HG02759 (cell line): ENCODE measurements at regions not wholly inside any gene's neighbourhood (a gene's known extent, or its start where the extent isn't known, plus 50 kb on each side); places are given as distances from the start of the nearest gene placed in this dataset.
"Not testable (repeated sequence)": the region's sequence is repeated elsewhere in the genome, so short reads cannot be mapped to it uniquely, and the experiment has no call there.

Experiments
- ATAC-seq: cut with Tn5 transposase; IDR thresholded peaks from one replicate; pipeline ENCODE4 v1.9.1; 2021; ENCODE audit warnings: mild to moderate bottlenecking, moderate library complexity; ENCODE audit not compliant: unreplicated experiment

DNA sequence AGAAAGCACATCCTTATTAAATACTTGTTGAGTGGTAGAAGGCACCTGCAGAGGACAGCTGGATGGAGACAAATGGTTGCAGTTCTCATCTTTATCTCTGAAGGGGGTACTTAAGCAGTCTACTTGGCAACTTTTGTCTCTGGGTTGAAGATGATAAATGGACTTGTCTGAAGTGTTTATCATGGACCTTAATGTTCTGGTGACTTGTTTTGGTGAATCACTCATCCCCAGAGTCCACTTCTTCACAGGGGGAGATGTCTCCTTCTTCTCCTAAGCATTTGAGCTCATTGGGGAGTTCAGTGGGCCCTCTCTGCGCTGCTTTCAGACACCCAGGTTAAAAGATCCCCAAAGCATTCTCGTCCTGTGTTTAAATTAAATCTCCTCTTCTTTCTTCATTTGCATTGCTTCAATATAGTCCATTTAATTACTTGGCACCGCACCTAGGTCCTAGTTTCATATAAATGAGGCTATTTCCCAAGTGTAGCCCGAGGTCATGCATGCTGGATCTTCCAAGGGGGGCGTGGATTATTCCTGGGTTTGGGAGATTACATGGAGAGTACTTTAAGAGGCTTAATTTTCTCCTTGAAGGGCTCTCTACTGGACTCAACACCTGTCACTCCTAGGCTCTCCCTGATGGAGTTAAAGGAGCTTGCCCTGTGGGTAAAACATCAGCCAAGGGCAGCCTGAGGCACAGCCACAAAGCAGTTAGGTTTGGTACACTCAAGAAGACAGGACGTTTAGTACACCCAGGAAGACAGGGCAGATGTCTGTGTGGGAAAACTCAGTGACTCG lies 239.3 kb upstream of the C2CD4B start:
- ATAC-seq, result no peak

DNA sequence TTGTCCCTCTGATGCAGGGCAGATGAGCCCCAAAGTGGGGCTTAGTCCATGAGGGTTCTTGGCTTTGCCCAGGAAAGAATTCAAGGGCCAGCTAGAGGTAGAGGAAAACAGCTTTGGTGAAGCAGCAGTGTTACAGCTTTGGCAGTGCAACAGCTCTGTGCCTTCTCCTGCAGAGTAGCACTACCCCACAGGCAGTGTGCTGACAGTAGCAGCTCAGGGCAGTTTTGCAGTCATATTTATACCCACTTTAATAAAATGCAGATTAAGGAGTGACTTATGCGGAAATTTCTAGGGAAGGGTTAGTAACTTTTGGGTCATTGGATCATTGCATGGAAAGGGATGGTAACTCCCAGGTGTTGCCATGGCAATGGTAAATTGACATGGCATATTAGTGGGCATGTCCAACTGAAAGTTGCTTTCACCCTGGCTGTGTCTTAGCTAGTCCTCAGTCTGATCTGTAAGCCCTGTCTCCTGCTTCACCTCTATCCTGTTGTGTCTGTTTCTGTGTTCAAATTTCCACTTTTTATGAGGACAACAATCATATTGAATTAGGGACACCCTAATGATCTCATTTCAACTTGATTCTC lies 241.3 kb upstream of the C2CD4B start:
- ATAC-seq, result no peak

DNA sequence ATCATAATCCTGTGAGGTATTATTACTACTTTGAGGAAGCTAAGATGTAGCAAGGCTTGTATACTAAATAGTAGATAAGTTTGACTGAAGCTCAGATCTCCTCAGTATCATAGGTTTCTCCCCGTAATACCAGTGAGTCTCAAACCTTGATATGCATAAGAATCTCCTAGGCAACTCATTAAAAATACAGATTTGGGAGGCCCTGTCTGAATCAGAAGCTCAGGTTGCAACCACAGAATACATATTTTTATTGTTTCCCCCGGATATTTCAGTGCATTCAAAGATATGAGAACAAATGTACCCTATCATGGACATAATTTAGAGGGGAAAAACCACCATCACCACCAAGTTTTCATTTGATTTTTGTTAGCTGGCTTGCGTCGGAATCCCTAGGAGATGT lies 242.1 kb upstream of the C2CD4B start:
- ATAC-seq, result no peak

DNA sequence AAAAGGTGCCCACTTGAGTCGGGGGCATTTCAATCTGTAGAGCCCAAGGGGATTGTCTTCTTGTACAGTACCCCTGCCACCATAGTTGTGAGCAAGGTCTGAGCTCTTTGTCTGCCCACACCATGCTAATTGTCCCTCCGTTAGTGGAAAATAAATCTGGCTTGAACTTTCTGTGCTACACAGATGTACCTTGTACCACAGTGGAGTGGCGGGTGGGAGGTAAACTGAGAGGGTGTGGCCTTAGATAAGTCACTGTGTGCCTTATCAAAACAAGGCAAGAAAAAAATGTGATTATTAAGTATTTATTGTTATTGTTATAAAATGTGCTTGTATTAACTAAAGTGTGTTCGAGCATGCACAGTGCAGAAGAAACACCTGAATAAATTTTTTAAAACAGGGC lies 242.9 kb upstream of the C2CD4B start:
- ATAC-seq, result no peak

DNA sequence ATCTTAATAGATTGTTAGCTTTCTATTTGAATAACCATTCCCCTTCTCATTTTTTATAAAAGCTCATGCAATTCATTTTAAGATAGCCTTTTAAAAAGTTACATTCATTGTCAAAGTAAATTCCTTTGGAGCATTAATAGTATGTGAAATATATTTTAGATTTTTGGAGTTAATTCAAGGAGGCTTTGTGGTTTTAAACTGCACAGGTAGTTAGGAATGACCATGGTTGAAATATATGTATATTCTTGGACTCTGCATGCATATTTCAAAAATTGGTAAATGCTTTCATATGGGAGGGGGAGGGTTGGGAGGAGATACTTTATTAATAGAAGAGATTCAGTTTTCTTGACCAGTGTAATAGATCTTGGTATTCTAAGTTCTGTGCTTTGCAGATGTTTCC lies 244.4 kb upstream of the C2CD4B start:
- no peak for ATAC-seq

DNA sequence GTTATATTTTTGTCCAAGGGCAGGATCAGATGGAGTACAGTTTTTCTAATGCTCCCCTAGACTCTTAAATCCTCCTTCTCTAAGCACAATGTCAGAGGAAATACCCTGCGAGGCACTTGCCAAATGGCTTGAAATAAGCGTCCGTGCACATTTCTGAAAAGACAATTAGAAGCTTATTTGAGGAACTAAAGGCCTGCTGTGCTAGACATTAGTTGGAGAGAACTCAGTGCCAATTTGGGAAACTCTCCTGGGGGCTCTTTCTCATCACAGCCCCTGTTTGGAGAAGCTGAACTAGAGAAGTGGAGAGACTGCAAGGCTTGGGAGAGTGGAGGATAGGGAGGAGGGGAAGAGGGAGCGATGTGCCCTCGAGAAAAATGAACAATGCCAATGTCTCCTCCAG lies 247.6 kb upstream of the C2CD4B start:
- ATAC-seq, result no peak

DNA sequence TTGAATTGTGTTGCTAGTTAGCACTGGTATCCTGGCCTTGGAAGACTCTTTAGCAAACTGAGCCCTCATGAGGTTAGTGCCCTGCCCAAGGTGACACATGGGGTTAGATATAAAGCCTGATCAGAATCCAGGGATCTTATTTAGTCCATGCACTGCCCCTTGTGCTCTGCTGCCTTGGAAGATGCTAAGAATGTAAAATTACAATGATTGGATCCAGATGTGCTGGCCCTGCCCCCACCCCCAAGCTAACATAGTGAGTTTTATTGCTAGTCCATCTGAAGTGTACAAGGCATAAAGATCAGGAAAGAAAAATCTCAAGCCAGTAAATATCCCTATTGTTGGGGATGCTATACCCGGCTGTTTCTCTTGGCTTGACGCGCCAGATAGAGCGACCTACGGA lies 248.1 kb upstream of the C2CD4B start:
- ATAC-seq, result no peak

DNA sequence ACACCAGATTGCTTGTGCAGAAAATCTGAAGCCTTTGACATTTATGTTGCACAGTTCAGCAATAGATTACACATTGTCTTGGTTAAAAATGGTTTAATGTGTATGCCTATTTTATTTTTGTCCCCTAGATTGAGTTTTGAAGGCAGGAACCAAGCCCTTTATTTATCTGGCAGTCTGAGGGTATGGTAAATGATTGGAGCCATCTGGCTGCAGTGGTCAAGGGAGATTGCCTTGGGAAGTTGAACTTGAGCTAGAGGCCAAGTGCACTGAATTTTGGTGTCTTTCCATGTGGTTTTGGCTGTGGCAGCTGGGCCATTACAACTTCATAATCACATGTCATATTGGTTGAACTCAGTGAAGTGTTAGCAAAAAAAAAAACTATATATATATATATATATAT lies 248.7 kb upstream of the C2CD4B start:
- ATAC-seq, result no peak

DNA sequence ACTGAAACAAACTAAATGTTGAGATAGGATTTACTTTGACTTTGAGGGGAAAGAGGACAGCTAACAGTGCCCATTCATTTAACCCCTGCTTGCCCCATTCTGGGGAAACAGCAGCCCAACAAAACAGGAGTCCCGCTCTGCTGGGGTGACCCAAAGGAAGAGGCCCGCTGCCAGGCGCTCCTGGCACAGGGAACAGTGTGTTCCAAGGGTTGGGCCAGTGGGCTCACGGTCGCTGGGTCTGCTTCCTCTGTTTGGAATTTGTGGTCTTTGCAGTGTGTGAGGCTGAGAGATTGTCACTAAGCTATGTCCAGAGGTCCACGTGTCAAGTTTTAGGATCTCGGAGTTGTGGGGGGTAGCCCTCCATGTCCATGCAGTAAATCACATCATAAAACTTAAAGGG lies 250.4 kb upstream of the C2CD4B start:
- no peak for ATAC-seq

DNA sequence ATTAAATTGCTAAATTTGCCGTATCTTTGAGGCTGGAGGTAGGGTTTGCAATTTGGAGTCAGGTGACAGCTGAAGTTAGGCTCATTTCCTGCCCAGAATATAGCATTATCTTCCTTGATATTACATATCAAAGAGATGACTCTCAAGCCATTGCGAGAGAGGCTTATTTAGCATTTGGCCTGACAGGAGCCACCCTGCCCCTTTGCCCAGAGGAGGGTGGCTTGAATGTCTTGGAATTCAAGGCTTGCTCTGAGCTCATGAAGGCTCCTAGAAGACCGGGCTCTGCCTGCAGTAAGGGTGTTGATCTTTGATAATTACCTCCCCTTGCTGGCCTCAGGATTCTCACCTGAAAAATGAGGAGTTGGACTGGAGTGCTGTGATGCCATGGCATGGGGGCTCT lies 251.4 kb upstream of the C2CD4B start:
- ATAC-seq, result no peak

DNA sequence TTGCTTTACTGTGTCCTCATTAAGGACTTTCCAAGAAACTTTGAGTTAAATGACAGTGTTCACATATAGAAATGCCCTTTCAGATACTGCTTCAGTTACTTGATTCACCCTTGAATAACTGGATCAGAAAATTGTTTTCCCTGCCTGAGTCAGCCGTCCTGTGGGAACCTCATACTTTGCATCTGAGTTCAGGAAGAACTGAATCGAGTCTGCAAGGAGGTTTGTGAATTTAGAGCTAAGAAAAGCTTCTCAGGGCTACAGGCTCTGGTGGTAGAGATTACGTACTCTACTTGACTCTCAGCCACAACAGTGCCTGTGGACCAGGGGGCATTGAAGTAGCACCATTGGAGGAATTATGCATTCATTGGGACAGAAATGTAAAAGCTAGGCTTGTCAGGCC lies 252.4 kb upstream of the C2CD4B start:
- ATAC-seq, result no peak

DNA sequence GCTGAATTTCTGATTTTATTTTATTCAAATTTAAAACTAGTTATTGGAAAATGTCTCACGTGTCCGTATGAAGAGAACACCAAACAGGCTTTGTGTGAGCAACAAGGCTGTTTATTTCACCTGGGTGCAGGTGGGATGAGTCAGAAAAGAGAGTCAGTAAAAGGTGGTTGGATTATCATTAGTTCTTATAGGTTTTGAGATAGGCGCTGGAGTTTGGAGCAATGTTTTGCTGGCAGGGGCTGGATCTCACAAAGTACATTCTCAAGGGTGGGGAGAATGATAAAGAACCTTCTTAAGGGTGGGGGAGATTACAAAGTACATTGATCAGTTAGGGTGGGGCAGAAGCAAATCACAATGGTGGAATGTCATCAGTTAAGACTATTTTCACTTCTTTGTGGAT lies 253.4 kb upstream of the C2CD4B start:
- not testable (repeated sequence) for ATAC-seq

DNA sequence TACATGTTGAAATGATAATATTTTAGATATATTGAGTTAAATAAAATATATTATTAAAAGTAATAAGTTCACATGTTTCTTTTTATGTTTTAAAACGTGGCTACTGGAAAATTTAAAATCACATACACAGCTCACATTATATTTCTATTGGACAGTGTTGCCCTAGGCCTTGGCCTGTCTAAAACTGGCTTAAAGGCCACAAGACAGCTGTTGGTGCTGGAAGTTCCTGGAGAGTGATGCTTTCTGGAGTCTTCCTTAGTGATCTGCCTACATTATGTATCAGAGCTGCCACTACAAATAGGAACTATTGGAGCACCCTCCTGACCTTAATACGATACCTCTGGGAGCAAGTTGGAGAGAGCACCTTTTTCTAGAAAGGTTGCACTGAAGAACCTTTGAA lies 254.1 kb upstream of the C2CD4B start:
- no peak for ATAC-seq

DNA sequence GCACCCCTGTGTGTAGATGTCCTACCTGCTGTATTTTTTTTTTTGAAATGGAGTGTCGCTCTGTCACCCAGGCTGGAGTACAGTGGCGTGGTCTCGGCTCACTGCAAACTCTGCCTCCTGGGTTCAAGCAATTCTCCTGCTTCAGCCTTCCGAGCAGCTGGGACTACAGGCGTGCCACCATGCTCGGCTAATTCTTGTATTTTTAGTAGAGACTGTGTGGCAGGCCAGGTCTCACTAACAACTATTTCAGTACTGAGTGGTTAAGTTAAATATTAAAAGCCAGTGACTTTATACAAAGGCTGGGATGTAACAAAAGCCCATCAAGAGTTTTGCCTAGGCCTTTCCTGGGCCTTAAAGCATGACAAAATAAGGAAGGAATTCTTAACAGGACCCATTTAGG lies 255.3 kb upstream of the C2CD4B start:
- not testable (repeated sequence) for ATAC-seq

DNA sequence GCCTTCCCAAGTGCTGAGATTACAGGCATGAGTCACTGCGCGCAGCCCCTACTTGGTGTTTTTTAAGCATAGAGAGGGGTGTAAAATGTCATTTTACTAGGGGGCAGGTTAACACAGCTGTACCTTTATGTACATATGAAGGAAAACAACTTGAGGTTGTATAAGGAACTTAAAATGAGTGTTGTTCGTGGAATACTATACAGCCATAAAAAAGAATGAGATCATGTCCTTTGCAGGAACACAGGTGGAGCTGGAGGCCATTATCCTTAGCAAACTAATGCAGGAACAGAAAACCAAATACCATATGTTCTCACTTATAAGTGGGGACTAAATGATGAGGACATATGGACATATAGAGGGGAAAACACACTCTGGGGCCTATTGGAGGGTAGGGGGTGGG lies 256.2 kb upstream of the C2CD4B start:
- ATAC-seq, result no peak

DNA sequence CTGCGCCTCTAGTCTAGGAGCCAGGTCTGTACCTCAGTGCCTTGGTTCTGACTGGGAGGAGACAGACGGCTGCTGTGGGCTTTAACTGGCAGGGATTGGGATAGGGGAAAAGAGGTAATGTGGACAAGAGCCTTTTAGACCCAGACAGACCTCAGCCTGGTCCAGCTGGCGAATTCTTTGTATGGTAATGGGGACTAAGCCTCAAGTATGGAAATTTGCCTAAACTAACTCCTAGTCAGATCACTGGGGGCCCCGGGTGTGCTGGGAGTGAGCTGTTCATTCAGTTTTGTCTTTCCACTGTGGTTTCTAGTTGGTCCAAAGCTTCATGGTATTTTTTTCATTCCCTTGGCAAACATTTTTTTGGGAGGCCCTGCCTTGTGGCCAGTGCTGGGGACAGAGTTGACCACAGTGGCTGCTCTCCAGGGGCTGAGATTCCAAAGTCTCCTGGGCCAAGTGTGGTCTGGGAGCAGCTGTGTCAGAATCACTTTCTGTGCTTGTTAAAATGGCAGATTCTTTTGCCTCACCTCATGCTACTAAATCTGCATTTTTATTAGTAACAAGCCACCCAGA lies 261.4 kb upstream of the C2CD4B start:
- ATAC-seq, result no peak

DNA sequence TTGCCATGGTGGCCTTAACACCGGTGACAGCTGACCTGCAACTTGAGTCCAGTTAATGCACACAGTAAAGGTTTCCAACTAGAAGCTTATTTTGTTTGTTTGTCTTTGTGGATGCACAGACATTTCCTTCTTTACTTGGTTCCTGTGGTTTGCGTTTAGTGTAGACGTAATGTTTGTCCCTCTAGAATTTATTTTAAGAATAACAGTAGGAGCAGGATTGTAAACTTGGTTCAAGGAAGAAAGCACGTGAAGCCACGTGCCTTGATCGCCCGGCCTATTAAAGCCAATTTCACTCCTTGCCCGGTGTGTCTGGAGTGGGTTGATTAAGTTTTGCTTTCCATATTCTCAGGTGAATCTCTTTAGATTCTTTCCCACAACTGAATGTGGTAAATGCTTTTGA lies 263.2 kb upstream of the C2CD4B start:
- no peak for ATAC-seq

DNA sequence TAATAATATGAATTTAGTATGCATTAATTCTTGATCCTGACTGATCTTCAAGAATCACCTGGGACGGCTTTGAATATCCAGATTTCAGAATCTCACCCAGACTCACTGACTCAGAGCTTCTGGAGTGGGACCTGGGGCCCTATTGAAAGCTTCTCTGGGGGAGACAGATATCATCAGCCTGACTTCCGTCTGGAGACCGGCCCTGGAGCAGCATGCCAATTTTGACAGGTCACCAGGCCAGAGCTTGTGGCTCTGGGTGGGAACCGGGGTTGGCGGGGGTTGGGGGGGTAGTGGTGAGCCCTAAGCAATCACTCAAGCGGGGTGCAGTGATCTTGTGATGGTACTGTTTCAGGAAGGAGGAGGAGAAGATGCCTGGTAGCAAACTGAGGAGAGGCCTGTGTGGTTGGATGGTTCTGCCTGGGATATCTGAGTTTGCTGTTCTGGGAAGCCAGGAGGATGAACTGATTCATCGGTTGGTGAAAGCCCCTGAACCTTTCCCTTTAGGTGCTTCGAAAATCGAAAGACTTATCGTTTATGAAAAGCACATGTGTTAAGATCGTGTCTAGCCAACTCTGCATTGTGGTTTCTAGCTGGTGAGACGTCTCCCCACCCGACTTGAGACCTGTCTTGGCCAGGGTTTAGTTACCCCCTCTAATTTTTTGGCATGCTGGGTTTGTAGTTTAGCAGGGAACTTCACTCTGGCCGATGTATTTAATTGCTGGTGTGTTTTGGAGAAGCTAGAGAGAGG lies 263.9 kb upstream of the C2CD4B start:
- no peak for ATAC-seq

DNA sequence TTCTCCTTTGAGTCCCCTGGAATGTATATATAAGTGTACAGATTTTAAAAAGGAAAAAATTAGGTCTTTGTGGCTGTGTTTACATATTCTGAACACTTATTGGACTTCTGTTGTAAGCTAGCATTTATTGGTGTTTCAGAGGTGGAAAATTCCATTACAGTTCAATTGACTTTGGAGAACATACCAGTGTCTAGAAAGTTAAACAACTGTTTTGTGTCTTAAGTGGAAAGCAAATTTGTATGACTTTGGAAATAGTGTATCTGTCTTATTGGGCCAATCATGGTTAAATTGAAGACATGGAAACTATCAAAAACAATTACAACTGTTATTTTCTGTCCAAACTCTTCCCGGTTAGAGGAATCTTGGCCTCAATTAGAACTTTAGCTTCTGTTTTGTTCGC lies 265.0 kb upstream of the C2CD4B start:
- no peak for ATAC-seq

DNA sequence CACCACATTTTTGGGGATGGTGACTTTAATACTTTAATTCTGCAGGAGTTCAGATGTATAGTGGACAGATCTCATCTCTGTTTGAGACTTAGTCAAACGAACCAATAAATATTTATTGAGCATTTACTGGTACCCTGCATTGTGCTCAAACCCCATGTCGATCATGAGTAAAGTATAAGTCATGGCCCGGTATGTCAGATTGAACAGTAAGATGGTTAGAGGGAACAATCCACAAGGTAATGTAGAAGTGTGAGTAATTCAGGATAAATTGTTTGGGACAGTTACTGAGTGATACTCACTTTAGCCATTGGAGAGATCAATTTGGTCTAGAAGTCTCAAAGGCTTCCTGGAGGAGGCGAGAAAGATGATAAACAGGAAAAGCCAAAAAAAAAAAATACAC lies 265.5 kb upstream of the C2CD4B start:
- ATAC-seq, result no peak

DNA sequence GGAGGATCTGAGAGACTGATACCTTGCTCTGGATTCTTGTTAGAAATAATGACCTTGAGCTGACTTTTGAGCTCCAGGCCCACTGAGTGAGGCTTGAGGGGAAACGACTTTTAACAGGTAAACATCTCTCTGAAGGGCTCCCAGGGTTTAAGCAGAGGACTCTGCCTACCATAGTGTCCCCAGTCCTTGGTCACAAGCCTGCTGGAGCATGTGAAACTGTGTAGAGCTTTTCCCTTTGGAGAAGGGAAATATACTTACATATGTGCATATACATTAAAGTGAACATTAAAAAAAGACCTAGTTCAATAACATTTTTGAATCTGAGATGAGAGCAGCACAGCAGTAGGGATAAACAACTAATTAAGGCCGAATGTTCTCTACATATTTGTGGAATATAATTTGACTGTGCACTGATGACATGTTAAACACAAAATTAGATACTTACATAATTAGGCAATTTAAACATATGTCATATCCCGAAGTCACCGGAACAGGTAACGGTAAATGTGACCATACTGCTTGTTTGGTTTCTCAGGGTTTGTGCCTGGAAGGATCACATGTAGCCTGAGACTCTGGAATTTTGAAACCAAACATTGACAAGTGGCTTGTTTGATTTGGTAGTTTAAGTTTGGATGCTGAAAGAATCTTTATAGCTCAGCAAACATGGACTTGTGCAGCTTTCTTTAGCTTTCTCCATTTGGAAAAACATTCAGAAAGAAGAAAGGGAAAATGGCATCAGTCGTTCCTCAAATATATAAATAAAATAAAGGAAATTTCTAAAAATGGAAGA lies 266.1 kb upstream of the C2CD4B start:
- ATAC-seq, result no peak
